Fibroblast of pulmonary artery (primary cell): ENCODE measurements at regions not wholly inside any gene's neighbourhood (a gene's known extent, or its start where the extent isn't known, plus 50 kb on each side); places are given as distances from the start of the nearest gene placed in this dataset.

Experiments
- DNase-seq: peaks from one replicate; pipeline ENCODE4 v3.0.0-alpha.2; 2010; ENCODE audit warnings: low read depth
- H3K4me3 ChIP-seq: replicated peaks from 2 replicates; pipeline ENCODE4 v1.5.1; 2011; ENCODE audit warnings: low read depth, mild to moderate bottlenecking, control low read depth, low read length, moderate library complexity
- CTCF ChIP-seq: IDR thresholded peaks from 2 replicates; pipeline ENCODE4 v1.5.1; 2011; ENCODE audit warnings: mild to moderate bottlenecking, control low read depth, low read length, inconsistent platforms; ENCODE audit errors: missing control alignments

DNA sequence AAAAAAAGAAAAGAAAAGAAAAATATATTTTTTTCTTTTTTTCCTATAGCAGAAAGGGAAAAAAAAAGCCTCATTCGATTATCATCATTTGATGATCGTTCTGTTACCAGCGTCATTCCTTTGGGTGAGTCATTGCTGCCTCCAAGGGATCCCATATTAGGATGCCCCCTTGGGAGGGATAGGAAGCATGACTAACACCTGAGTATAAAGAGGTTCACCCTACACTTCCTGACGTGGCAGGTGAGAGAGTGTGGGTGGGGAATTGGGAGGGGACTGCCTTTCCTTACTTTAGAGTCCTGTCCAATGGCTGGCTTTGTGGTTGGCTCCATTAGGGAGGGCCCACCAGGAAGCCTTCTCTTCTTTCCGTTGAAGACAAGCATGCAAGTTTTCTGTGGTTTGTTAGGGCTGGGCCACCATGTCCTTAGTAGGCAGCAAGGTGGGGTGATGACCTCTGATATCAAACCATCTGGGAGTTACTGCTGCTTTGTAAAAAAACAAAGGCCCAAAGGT is 56.1 kb upstream of the FUT8 start:
- H3K4me3 ChIP-seq, result no peak overlapping the region
- no peak for TF ChIP-seq CTCF
- DNase-seq, result peak; percentile 79

- H3K4me3 ChIP-seq, result no peak overlapping the region
- TF ChIP-seq CTCF, result no peak
- DNase-seq, result no peak
Observed at GRCh38 chr14:65357113-65357512, 55.4 kb upstream of the FUT8 start.

- H3K4me3 ChIP-seq, result no peak overlapping the region
- no peak for TF ChIP-seq CTCF
- no peak for DNase-seq
Observed at GRCh38 chr14:65357689-65358088, 54.8 kb upstream of the FUT8 start.

GRCh38 chr14:65359503-65359902 is 53.0 kb upstream of the FUT8 start:
- peak; percentile 72 for DNase-seq
- peak; percentile 20 for TF ChIP-seq CTCF
- H3K4me3 ChIP-seq, result no peak overlapping the region

- TF ChIP-seq CTCF, result no peak
- DNase-seq, result no peak
Observed at GRCh38 chr14:65360144-65360784, 52.3 kb upstream of the FUT8 start.

DNA sequence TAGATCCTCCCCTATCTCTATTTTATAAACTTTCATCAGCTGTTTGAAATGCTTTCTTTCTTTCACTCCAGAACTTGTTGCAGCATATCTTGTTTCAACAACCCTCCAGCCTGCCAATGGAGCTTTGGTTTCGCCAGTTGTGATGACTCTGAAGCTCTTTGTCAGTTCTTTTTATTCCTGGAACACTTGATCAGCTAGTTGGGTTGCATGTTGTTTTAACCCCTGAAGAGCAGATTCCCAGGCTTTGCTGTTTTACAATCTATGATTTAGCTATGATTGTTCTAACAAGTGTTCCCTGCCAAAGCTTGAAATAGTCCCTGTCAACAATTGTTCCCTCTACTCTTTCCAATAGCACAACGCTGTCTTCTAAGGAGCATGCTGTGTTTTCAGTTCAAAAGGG is 50.6 kb upstream of the FUT8 start:
- no peak for TF ChIP-seq CTCF
- peak; percentile 89 for DNase-seq
- no peak overlapping the region for H3K4me3 ChIP-seq

More at GRCh38 chr14:65360144-65360784, 52.3 kb upstream of the FUT8 start:
- no peak overlapping the region for H3K4me3 ChIP-seq
